ENCODE measurements at regions not wholly inside any gene's neighbourhood (a gene's known extent, or its start where the extent isn't known, plus 50 kb on each side); places are given as distances from the start of the nearest gene placed in this dataset.

DNA sequence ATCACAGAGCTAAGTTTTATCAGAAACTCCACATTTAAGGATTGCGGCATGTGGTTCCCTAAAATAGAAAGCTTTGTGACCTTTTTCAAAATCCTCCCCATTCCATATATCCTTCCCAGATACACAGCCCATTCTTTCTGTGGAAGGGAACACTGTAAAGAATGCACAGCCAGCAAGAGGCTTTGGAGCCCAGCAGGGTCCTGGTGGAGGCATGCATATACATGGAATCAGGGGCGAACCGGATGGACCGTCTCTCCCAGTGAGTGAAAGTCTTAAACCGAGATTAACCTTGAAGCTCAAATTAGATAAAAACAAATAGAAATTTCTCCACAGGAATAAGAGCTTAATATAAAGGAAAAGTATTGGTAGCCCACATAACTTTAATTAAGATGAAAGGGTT, 436.2 kb upstream of the MDFIC2 start:
- 85 to 91% (median 87%) methylated on average over 5 of the region's 5 CpGs for WGBS, 3 donors
- no peaks in the 10 kb centered on the region for H3K27me3 ChIP-seq (ENCODE audit: control insufficient read depth in 3 of 3, insufficient read depth in 3 of 3, low read length in 3 of 3)
- no peak for DNase-seq
- no peak overlapping the region for H3K4me3 ChIP-seq (ENCODE audit: low read depth in 1 of 3, low read length in 3 of 3)
- no peak overlapping the region for H3K27ac ChIP-seq (ENCODE audit: low read depth in 1 of 3, low read length in 2 of 3)
- H3K9me3 ChIP-seq (ENCODE audit: control insufficient read depth in 2 of 2, insufficient read depth in 1 of 2, low read depth in 1 of 2, low read length in 1 of 2): no peaks in the 10 kb centered on the region
- H3K36me3 ChIP-seq (ENCODE audit: control insufficient read depth in 3 of 3, insufficient read depth in 2 of 3, low read depth in 1 of 3, low read length in 3 of 3): no peaks in the 10 kb centered on the region
- H3K4me1 ChIP-seq (ENCODE audit: control insufficient read depth in 3 of 3, insufficient read depth in 2 of 3, low read depth in 1 of 3, low read length in 2 of 3): no peaks in the 10 kb centered on the region
- no peak for FAIRE-seq

DNA sequence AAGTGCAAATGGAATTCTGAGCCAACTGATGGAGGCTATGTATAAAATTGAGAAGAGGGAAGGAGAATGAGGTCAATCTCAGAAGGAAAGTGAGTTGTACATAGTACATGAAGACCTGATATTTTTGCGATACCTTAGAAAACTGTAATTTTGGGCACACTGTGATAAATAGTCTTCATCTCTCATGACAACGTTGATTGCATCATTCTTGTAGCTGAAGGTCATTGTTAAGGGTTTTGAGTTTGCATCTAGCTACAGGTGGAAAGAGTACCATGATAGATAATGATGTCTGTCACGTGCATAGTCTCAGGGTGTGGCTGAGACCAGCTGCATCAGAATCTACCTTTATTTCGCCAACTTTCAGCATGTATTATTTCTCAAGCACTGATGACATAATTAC, 435.4 kb upstream of the MDFIC2 start:
- H3K36me3 ChIP-seq (ENCODE audit: control insufficient read depth in 3 of 3, insufficient read depth in 2 of 3, low read depth in 1 of 3, low read length in 3 of 3): no peaks in the 10 kb centered on the region
- no peak overlapping the region for H3K27ac ChIP-seq (ENCODE audit: low read depth in 1 of 3, low read length in 2 of 3)
- no peaks in the 10 kb centered on the region for H3K4me1 ChIP-seq (ENCODE audit: control insufficient read depth in 3 of 3, insufficient read depth in 2 of 3, low read depth in 1 of 3, low read length in 2 of 3)
- 58 to 70% (median 59%) methylated on average over 4 of the region's 4 CpGs for WGBS, 3 donors
- FAIRE-seq (no peak), DNase-seq (no peak)
- no peaks in the 10 kb centered on the region for H3K9me3 ChIP-seq (ENCODE audit: control insufficient read depth in 2 of 2, insufficient read depth in 1 of 2, low read depth in 1 of 2, low read length in 1 of 2)
- no peaks in the 10 kb centered on the region for H3K27me3 ChIP-seq (ENCODE audit: control insufficient read depth in 3 of 3, insufficient read depth in 3 of 3, low read length in 3 of 3)
- H3K4me3 ChIP-seq (ENCODE audit: low read depth in 1 of 3, low read length in 3 of 3): no peak overlapping the region

DNA sequence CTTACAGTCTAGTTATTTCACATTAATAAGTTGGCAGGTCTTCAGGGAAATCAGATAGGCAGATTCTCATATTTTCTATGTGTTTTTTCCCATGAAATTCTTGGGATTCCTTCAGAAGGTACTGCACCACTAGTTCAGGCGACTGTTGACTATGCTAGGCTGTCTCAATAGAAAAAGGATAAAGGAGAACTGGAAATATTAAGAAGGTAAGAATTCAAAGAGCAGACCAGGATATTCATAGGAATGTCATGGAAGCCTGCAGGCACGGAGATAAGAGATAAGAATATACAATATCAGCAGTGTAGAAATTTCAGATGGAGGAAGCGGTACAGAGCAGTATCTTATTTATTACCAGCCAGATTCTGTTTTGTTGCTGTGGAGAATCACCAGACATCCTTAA, 432.1 kb upstream of the MDFIC2 start:
- DNase-seq (no peak), FAIRE-seq (no peak)
- Histone ChIP-seq H3K9me3 (ENCODE audit: control insufficient read depth in 2 of 2, insufficient read depth in 1 of 2, low read depth in 1 of 2, low read length in 1 of 2) (no peaks in the 10 kb centered on the region), H3K36me3 (ENCODE audit: control insufficient read depth in 3 of 3, insufficient read depth in 2 of 3, low read depth in 1 of 3, low read length in 3 of 3) (no peaks in the 10 kb centered on the region), H3K4me3 (ENCODE audit: low read depth in 1 of 3, low read length in 3 of 3) (no peak overlapping the region), H3K27ac (ENCODE audit: low read depth in 1 of 3, low read length in 2 of 3) (no peak overlapping the region), H3K27me3 (ENCODE audit: control insufficient read depth in 3 of 3, insufficient read depth in 3 of 3, low read length in 3 of 3) (no peaks in the 10 kb centered on the region), H3K4me1 (ENCODE audit: control insufficient read depth in 3 of 3, insufficient read depth in 2 of 3, low read depth in 1 of 3, low read length in 2 of 3) (no peaks in the 10 kb centered on the region)
- WGBS, 3 donors: 71 to 80% (median 80%) methylated on average over 3 of the region's 3 CpGs

DNA sequence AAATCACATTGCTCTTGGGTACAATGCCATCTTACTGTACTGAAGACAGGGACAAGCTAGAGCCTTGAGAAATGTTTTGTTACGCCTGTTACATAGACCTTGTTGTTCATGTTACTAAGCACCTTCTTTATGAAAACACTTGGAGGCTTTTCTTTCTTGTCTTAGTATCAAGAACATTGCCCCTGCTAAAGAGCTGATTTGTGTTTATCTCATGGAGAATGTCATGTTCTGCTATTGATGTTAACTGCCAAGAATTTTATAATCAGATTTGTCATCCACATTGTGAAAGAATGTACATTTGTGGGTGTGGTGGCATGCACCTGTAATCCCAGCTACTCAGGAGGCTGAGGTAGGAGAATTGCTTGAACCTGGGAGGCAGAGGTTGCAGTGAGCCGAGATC, 431.3 kb upstream of the MDFIC2 start:
- Histone ChIP-seq H3K4me3 (ENCODE audit: low read depth in 1 of 3, low read length in 3 of 3) (no peak overlapping the region), H3K9me3 (ENCODE audit: control insufficient read depth in 2 of 2, insufficient read depth in 1 of 2, low read depth in 1 of 2, low read length in 1 of 2) (no peaks in the 10 kb centered on the region), H3K36me3 (ENCODE audit: control insufficient read depth in 3 of 3, insufficient read depth in 2 of 3, low read depth in 1 of 3, low read length in 3 of 3) (no peaks in the 10 kb centered on the region), H3K27ac (ENCODE audit: low read depth in 1 of 3, low read length in 2 of 3) (no peak overlapping the region), H3K4me1 (ENCODE audit: control insufficient read depth in 3 of 3, insufficient read depth in 2 of 3, low read depth in 1 of 3, low read length in 2 of 3) (no peaks in the 10 kb centered on the region), H3K27me3 (ENCODE audit: control insufficient read depth in 3 of 3, insufficient read depth in 3 of 3, low read length in 3 of 3) (no peaks in the 10 kb centered on the region)
- FAIRE-seq: no peak
- 85 to 89% (median 85%) methylated on average over 2 of the region's 2 CpGs for WGBS, 3 donors
- no peak for DNase-seq

DNA sequence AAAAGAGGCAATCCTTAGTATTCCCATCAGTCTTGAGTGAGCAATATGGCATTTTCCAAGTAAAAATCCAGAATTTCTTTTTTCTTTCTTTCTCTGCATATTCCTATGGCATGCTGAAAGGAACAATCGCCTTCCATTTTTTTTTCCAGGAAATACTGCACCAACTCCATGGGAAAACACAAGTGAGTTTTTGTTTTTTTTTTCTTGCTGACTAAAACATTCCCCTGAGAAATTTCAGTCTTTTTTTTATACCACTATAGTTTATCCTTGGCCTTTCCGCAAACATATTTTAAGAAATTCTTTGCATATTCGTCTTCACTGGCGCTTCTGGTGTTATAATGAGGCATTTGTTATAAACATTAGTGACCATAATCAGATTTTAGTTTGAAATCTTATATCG, 429.6 kb upstream of the MDFIC2 start:
- Histone ChIP-seq H3K27ac (ENCODE audit: low read depth in 1 of 3, low read length in 2 of 3) (no peak overlapping the region), H3K4me1 (ENCODE audit: control insufficient read depth in 3 of 3, insufficient read depth in 2 of 3, low read depth in 1 of 3, low read length in 2 of 3) (no peaks in the 10 kb centered on the region), H3K9me3 (ENCODE audit: control insufficient read depth in 2 of 2, insufficient read depth in 1 of 2, low read depth in 1 of 2, low read length in 1 of 2) (no peaks in the 10 kb centered on the region), H3K4me3 (ENCODE audit: low read depth in 1 of 3, low read length in 3 of 3) (no peak overlapping the region), H3K36me3 (ENCODE audit: control insufficient read depth in 3 of 3, insufficient read depth in 2 of 3, low read depth in 1 of 3, low read length in 3 of 3) (no peaks in the 10 kb centered on the region), H3K27me3 (ENCODE audit: control insufficient read depth in 3 of 3, insufficient read depth in 3 of 3, low read length in 3 of 3) (no peaks in the 10 kb centered on the region)
- FAIRE-seq (no peak), DNase-seq (no peak)
- 71 to 86% (median 85%) methylated on average over 5 of the region's 5 CpGs for WGBS, 3 donors

DNA sequence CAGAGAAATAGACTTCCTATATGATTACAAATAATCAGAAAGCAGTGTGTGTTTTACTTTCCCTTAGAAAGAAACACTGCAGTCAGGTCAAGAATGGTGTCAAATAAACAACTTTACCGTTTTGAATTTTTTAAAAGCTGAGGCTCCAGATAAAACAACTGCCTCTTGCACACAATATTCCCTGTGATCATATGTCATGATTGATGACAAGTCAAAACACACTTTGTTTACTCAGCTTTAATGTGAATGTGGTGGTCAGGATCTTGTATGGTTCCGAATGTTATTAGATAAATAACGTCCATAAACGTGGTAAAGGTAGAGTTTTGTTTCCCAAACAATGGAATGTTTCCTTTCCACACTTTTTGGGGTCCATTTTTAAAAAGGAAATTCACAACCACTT, 428.4 kb upstream of the MDFIC2 start:
- no peak for DNase-seq
- 49 to 59% (median 49%) methylated on average over 4 of the region's 4 CpGs for WGBS, 3 donors
- Histone ChIP-seq H3K27me3 (ENCODE audit: control insufficient read depth in 3 of 3, insufficient read depth in 3 of 3, low read length in 3 of 3) (no peaks in the 10 kb centered on the region), H3K4me1 (ENCODE audit: control insufficient read depth in 3 of 3, insufficient read depth in 2 of 3, low read depth in 1 of 3, low read length in 2 of 3) (no peaks in the 10 kb centered on the region), H3K27ac (ENCODE audit: low read depth in 1 of 3, low read length in 2 of 3) (no peak overlapping the region), H3K9me3 (ENCODE audit: control insufficient read depth in 2 of 2, insufficient read depth in 1 of 2, low read depth in 1 of 2, low read length in 1 of 2) (no peaks in the 10 kb centered on the region), H3K4me3 (ENCODE audit: low read depth in 1 of 3, low read length in 3 of 3) (no peak overlapping the region), H3K36me3 (ENCODE audit: control insufficient read depth in 3 of 3, insufficient read depth in 2 of 3, low read depth in 1 of 3, low read length in 3 of 3) (no peaks in the 10 kb centered on the region)
- no peak for FAIRE-seq

DNA sequence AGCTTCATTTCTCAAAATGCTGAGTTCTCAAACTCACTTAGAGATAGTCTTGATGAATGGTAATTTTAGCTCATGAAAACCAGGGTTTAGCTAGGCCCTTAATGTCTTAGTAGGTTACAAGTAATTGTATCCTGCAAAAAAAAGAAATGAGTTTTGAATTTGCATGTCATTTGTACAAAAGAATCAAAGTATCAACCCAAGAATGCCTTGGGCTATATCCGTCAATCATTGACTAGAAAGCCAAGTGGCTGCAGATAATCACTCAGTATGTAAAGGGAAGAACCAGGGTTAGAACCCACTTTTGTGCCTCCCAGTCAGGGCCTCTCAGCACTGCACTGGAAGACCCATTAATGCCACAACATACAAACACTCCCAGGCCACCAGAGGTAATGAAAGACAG, 427.6 kb upstream of the MDFIC2 start:
- 80 to 97% (median 96%) methylated on average over 1 of the region's 1 CpG for WGBS, 3 donors
- Histone ChIP-seq H3K4me1 (ENCODE audit: control insufficient read depth in 3 of 3, insufficient read depth in 2 of 3, low read depth in 1 of 3, low read length in 2 of 3) (no peaks in the 10 kb centered on the region), H3K4me3 (ENCODE audit: low read depth in 1 of 3, low read length in 3 of 3) (no peak overlapping the region), H3K9me3 (ENCODE audit: control insufficient read depth in 2 of 2, insufficient read depth in 1 of 2, low read depth in 1 of 2, low read length in 1 of 2) (no peaks in the 10 kb centered on the region), H3K36me3 (ENCODE audit: control insufficient read depth in 3 of 3, insufficient read depth in 2 of 3, low read depth in 1 of 3, low read length in 3 of 3) (no peaks in the 10 kb centered on the region), H3K27ac (ENCODE audit: low read depth in 1 of 3, low read length in 2 of 3) (no peak overlapping the region), H3K27me3 (ENCODE audit: control insufficient read depth in 3 of 3, insufficient read depth in 3 of 3, low read length in 3 of 3) (no peaks in the 10 kb centered on the region)
- FAIRE-seq (no peak), DNase-seq (no peak)

DNA sequence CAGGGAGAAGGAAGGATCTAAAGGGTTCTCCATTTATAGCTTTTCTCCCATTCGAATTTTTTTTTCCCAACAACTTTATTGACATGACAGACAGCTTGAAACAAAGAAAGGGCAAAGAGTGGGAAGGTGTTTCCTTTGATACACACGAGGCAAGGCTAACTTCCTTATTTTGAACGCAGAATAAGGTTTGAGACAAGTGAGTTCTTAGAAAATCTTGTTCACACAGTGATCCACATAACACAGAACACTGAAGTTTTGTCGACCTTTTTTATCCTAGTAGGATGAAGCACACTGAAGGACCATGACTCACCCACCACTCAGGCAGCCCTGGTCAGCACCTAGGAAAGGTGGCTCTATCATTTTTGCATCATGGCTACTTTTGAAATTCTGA, 425.8 kb upstream of the MDFIC2 start:
- WGBS, 3 donors: 17 to 34% (median 17%) methylated on average over 4 of the region's 4 CpGs
- H3K9me3 ChIP-seq (ENCODE audit: control insufficient read depth in 2 of 2, insufficient read depth in 1 of 2, low read depth in 1 of 2, low read length in 1 of 2): no peaks in the 10 kb centered on the region
- FAIRE-seq: no peak
- no peaks in the 10 kb centered on the region for H3K36me3 ChIP-seq (ENCODE audit: control insufficient read depth in 3 of 3, insufficient read depth in 2 of 3, low read depth in 1 of 3, low read length in 3 of 3)
- no peak overlapping the region for H3K4me3 ChIP-seq (ENCODE audit: low read depth in 1 of 3, low read length in 3 of 3)
- no peak overlapping the region for H3K27ac ChIP-seq (ENCODE audit: low read depth in 1 of 3, low read length in 2 of 3)
- no peak for DNase-seq
- no peaks in the 10 kb centered on the region for H3K27me3 ChIP-seq (ENCODE audit: control insufficient read depth in 3 of 3, insufficient read depth in 3 of 3, low read length in 3 of 3)
- no peaks in the 10 kb centered on the region for H3K4me1 ChIP-seq (ENCODE audit: control insufficient read depth in 3 of 3, insufficient read depth in 2 of 3, low read depth in 1 of 3, low read length in 2 of 3)

DNA sequence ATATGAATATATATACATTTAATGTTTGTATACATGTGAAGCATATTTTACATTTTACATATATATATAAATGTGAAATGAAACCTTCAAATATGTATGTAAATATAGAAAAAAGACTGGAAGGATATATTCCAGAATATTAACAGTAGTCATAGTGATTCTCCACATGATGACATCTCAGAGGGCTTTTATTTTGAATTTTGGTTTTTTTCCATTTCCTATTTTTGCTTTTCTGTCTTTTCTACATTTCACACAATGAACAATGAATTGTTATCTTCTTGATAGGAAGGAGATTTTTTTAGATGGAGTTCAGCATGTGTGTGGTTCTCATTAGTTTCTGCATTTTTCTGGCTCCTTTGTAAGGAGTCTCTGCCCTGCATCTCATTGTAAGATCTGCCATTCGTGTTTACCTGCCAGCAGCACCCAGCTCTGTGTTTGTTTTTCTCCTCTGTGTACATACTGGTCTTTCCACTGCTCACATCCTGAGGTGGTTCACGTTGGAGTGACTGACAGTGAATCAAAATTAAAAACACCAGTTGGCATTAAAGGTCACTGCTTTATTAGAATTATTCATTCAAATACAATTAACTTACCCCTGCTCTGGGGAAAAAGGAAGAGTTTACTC, 425.3 kb upstream of the MDFIC2 start:
- no peak for FAIRE-seq
- DNase-seq: peak in 1 of 2 donors; percentile 4
- 3 to 31% (median 11%) methylated on average over 2 of the region's 2 CpGs for WGBS, 3 donors

More for the DNA sequence above, 425.3 kb upstream of the MDFIC2 start:
- Histone ChIP-seq H3K4me1 (ENCODE audit: control insufficient read depth in 3 of 3, insufficient read depth in 2 of 3, low read depth in 1 of 3, low read length in 2 of 3) (no peaks in the 10 kb centered on the region), H3K36me3 (ENCODE audit: control insufficient read depth in 3 of 3, insufficient read depth in 2 of 3, low read depth in 1 of 3, low read length in 3 of 3) (no peaks in the 10 kb centered on the region), H3K27me3 (ENCODE audit: control insufficient read depth in 3 of 3, insufficient read depth in 3 of 3, low read length in 3 of 3) (no peaks in the 10 kb centered on the region), H3K4me3 (ENCODE audit: low read depth in 1 of 3, low read length in 3 of 3) (no peak overlapping the region), H3K27ac (ENCODE audit: low read depth in 1 of 3, low read length in 2 of 3) (no peak overlapping the region), H3K9me3 (ENCODE audit: control insufficient read depth in 2 of 2, insufficient read depth in 1 of 2, low read depth in 1 of 2, low read length in 1 of 2) (no peaks in the 10 kb centered on the region)

Measured in small intestine (tissue), 7 donors.